ENCODE measurements at regions not wholly inside any gene's neighbourhood (a gene's known extent, or its start where the extent isn't known, plus 50 kb on each side); places are given as distances from the start of the nearest gene placed in this dataset.
"Not testable (repeated sequence)": the region's sequence is repeated elsewhere in the genome, so short reads cannot be mapped to it uniquely, and the experiment has no call there.

DNA sequence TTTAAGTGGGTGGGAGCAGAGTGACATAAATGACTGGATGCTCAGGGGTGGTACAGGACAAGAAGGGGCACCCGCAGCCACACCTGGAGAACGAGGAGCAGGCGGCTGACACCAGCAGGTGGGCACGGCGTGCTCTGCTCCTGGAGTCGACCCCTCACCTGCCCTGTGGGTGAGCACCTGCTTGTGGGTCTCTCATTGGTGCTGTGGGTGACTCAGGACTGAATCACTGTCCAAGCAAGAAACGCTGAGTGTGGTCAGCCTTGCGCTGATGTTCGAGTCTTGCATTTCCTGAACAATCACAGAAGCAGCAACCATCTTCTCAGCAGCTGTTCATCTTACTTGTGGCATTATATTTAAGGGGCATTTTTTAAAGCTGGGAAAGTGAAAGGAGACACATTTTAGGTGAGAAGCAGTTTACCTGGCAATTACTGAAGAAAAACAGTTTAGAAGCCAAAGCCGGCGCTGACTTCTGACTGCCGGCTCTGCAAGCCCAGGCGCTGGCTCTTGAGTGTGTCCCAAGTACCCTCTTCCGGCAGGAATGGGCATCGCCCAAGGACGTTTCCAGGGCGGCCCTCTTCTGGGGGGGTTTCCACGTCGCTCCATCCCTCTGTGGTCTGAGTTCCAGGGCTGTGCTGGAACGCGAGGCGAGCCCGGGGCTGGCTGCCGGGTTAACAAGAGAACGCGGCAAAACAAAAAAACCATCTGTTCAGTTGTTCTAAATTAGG lies 145.2 kb upstream of the PFKP start:
- no peak for DNase-seq

DNA sequence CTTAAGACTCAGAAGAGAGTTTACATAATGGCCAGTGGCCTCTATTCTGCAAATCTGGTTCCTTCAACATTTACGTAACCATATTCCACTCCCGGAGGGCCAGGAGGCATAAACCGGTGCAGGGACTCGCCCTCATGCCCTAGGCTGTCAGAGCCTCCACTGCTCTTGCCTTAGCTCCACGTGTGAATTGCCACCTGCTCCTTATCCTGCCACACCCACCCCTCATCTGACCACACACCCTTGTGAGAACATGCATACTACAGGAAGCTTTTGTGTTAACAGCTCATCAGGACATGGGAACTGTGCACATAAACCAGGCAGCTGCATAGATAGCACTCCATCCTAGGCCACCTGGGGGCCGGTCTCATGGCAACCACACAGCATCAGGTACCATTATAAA lies 146.7 kb upstream of the PFKP start:
- DNase-seq: no peak

DNA sequence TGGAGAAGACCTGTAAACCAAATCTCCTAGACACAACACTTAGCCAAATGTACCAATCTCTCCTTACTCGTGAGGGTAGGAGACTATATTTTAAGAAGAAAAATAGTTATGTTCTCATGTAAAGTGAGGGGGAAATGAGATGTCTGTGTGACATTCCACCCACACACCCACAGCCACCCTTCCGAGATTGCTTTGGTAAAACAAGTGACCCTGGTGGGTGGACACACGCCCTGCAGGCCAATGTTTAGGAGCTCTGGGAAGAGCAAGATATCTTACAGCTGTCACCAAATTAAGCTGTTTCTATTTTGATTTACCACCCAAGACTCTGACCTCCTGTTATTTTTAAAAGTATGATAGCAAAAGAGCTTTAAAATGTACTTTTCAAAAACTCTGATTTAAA lies 147.2 kb upstream of the PFKP start:
- no peak for DNase-seq

DNA sequence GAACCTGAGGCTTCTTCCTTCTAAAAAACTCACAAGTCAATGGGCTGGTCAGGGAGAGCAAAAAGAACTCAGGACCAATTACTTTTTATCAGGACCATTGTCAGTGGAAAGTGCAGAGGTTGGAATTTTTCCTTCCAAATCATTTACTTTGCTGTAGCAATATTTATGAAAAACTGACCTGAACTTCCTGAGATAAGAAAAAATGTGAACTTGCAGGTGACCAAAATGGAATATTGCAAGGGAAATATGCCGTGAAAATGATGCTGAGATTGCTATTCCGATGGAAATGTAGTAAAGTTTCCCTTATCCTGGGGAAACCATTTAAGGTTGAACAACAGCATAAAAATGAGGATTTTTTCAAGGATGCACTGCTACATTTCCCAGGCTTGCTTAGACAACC lies 148.3 kb upstream of the PFKP start:
- DNase-seq: no peak

DNA sequence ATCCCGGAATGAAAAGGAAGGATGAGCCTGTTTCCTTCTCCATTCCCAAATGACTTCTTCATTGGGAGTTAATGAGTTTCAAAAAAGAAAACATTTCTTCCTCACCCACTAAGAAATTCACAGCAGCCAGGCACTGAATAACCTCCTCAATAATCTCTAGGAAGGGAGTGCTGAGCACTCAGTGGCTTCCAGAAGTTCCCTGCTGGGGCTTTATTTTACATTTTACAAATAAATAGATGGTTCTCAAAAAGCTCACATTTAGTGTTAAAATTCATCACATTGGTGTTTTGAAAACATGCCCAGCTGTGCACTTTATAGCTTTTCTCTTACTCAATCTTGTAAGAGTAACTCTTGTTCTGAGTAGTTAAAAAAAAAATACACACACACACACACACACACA lies 148.9 kb upstream of the PFKP start:
- DNase-seq: no peak

DNA sequence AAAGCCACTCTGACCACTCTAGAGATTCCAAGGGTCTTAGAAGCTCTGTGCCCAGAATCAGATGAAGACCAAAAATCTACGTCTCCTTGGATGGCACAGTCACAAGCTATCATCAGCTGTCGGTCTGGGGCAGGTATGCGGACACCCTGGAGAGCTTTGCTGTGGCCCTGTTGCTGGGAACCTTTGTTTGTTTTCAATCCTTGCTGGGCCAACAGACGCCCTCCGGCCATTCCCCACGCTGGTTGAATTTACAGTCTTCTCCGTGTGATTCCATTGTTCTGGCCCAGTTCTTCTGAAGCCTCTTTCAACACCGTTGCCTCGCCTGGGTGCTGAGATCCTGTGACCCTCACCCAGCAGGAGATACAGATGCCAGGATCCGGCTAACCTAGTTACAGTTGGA lies 149.4 kb upstream of the PFKP start:
- DNase-seq: no peak

DNA sequence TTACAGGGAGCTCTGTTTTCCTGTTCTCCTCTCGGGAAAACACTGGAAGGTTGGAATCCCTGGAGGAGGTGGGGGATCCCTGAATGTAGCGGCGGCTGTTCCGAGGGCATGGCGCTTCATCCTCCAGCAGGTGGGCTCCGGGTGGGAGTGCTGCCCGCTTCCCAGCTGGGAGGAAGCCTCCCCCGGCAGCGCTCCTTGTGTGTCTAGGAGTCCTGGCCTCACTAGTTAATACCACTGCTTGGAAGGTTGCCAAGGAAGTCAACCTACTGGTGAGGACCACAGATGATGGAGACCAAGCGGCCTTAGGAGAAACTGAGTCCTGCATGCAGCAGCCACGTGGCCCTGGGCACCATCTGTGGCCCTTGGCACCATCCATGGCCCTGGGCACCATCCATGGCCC lies 151.9 kb upstream of the PFKP start:
- DNase-seq: no peak

DNA sequence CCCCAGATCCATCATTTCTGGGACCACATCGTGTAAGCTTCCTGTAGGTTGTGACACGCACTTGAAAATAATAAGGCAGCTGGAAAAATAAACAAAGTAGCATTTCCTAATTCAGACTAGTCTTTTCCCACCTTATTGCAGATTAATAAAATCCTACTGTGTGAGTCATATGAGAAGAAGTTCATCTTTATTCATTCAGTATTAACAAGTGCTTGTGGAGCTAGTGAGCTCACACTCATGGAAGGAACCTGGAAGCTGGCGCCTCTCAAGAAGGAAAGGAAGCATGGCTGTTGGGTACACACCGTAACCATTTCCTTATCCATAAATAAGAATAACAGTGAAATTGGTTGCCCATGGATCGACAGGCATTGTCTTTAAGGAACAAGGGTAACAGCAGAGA lies 152.6 kb upstream of the PFKP start:
- no peak for DNase-seq

DNA sequence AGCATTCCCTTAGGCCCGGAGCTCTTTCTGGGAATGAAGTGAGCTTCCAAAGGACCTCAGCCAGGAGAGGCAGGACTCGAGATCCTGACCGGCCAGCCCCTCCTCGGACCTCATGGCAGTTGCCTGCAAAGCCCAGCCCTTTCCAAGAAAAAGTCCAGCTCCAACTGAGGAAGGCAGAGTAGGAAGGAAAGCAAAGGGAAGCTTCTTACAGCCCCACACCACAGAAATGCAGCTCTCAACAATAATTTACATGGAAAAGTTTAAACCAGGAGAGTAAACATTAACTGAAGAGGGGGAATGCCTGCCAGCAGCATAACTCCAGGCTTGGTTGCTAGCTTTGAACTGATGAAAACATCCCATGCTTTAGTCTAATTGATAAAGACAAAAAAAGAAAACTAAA lies 153.9 kb upstream of the PFKP start:
- no peak for DNase-seq

DNA sequence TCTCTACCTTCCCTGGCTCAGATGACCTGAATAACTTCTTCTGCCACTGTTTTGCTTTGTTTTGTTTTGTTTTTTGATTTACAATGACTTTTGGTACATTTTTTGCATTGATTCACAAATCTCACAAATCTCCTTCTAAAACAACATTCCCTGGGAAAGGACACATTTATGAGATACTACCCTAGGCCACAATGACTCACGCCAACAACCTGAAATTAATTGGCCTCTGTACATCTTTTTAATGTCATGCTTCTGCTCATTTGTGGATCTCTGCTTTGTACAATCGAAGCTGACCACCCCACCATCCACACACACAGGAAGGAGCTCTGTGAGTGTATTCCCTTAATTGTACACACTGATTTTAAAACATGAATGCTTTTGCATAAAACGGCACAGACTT lies 156.7 kb upstream of the PFKP start:
- no peak for DNase-seq

DNA sequence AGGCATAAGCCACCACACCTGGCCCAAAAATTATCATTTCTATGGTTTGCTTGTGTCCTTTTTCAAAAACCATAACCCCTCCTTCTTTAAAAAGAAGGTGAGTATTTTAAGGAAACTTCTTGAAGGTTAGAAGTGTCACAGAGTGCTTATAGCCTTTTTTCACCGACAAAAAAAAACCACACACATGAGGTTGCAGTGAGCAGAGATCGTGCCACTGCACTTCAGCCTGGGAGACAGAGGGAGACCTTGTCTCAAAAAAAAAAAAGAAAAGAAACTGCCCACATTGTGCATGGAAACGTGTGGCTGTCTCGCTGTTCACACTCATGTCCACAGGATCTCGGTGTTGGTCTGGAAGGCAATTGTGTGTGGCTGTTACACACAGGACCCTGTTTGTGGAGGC lies 157.4 kb upstream of the PFKP start:
- no peak for DNase-seq

DNA sequence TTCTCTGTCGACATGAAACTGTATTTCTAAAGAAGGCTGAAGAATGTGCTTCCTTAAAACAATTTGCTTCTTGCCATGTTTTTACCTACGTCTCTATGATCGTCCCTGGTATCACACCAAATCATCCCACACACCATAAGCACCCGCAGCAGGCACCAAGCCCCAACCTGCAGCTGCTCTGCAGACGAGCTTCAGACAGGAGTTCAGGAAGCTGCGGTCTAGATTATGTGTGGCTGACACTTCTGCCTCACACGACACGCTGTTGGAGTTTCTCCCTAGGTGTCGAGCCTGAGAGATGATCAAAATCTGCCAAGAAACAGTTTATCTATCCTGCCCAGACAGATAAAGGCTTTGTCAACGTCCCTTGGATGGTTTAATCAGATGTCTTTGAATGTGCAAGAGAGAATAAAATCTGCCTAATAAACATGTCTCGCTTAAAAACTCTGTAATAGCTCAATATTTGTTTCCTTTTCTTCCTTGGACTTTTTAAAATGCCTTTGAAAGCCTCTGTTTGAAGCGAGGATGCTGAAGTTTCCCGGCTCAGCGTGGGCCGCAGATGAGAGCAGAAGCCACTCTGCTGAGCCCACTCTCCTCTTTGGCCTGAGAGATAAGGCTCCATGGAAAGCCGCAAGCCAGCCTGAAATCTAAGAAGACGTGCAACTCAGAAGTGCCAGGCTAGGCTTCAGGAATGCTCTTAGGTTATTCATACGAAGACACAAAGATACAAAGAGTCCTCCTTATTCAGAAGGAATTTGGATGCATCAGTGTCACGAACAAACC lies 158.3 kb upstream of the PFKP start:
- no peak for DNase-seq

DNA sequence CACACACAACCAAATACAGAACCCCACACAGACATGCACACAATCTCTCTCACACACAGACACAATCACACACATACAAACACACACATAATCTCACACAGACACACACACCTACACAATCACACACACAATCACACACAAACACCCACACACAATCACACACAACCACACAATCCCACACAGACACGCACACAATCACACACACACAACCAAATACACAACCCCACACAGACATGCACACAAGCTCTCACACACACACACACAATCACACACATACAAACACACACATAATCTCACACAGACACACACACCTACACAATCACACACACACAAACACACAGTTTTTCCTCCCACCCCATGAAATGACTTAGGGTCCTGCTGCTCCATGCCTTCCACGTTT lies 160.4 kb upstream of the PFKP start:
- no peak for DNase-seq

DNA sequence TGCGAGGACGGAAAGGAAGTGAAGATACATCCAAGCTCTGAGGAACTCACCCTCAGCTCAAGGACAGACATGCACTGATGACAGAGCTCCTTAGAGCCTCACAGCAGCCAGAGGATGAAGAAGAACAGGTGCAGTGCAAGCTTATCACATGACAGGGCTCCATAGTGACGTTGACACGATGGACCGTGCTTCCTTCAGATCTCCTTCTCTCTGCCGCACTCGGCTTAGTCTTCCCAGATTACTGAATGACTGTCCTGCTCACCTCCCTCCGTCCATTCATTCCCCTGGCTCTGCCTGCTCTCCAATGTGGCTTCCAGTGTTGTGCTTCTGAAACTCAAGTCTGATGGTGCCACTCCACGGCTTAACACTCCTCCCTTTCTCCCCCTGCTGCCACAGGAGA lies 161.5 kb upstream of the PFKP start:
- DNase-seq: no peak

DNA sequence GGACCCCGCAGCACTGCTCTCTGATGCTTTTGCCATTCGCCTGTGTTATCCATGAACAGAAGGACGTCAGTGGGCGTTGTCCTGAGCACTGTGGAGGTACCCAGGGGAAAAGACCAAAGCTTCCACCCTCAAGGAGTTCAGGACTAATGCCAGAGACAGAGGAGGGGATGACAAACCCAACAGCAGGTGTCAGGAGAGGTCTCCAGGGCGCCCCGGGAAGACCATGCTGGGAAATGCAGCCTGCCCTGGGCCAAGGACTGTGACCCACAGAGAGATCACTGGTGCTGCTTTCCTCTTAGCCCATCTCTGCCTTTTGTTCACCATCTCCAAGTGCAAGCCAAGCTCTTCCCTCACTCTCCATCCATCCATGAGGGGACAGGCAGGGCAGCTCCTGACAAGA lies 166.8 kb upstream of the PFKP start:
- DNase-seq: no peak

DNA sequence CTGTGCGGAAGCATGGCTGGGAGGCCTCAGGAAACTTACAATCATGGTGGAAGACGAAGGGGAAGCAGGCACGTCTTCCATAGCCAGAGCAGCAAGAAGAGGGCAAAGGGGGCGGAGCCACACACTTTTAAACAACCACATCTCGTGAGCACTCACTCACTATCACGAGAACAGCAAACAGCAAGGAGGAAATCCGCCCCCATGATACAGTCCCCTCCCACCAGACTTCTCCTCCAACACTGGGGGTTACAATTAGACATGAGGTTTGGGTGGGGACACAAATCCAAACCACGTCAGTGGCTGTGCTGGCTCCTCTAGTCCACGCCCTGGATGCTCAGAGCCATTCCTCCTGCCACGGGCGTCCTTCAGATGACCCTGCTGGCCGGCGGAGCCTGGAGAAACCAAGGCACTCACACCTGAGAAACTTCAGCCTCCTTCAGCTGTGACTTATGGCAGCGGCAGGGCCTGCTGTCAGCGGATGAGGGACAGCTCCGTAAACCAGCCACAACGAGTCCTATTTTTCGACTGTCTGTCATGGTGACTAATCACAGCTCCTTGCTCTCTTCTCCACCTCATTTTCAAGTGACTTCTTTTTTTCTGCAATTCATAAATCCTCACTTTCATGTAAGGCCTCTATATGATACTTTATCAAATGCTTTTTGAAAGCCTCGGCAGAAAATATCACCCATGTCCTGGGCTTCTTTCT lies 167.9 kb upstream of the PFKP start:
- DNase-seq: no peak

DNA sequence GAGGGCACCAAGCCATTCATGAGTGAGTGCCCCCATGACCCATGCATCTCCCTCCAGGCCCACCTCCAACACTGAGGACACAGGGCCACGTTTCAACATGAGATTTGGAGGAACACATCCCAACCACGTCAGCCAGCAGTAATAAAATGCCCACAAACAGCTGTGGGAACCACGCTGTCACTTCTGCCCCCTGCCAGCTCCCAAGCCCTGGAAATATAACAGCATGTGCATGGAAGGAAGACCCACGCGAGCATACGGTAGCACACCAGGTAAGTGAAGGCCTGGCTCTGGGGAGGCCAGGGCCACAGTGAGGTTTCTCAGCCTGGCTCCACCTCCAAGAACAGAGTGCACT lies 168.9 kb upstream of the PFKP start:
- DNase-seq: no peak

DNA sequence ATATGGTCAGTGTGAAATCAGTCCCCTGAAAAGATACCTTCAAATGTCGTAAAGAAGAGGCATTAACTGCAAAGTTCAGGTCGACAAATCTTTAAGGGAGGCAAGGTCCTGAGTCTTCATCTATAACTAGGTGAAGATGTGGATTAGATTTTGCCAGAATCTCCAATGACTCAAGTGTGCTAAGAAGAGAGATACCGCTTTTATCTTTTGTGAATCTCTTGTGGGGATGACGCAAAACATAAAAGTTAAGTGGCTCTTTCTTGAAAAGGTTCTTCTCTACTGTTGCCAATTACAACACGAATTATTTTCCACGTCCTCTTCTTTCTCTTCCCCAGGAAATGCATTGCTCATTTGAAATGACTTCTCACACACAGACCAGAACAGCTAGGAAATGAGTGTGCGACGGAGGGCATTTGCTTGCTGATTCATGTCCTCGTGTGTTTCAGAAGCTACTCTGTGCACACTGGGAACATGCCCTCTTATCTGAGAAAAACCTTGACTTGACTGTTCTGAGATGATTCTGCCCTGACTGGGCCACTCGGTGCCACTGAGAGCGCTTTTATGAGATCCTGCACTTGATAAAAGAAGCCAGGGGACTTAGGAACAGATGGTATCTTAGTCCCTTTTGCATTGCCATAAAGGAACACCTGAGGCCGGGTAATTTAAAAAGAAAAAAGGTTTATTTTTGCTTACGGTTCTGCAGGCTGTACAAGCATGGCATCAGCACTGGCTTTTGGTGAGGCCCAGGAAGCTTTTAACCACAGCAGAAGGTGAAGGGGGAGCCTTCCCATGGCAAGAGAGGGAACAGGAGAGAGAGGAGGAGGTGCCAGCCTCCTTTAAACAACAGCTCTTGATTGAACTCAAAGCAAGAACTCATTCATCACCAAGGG lies 169.5 kb upstream of the PFKP start:
- DNase-seq: no peak

DNA sequence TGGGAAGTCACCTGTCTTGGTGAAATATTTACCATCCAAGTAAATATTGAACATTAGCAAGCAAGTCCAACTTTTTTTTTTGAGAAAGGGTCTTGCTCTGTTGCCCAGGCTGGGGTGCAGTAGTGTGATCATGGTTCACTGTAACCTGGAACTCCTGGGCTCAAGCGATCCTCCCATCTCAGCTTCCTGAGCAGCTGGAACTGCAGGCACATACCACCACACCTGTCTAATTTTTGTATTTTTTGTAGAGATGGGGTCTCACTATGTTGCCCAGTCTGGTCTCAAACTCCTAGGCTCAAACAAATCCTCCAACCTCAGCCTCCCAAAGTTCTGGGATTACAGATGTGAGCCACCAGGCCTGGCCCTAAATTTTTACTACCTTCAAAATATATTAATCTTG lies 171.0 kb upstream of the PFKP start:
- not testable (repeated sequence) for DNase-seq

DNA sequence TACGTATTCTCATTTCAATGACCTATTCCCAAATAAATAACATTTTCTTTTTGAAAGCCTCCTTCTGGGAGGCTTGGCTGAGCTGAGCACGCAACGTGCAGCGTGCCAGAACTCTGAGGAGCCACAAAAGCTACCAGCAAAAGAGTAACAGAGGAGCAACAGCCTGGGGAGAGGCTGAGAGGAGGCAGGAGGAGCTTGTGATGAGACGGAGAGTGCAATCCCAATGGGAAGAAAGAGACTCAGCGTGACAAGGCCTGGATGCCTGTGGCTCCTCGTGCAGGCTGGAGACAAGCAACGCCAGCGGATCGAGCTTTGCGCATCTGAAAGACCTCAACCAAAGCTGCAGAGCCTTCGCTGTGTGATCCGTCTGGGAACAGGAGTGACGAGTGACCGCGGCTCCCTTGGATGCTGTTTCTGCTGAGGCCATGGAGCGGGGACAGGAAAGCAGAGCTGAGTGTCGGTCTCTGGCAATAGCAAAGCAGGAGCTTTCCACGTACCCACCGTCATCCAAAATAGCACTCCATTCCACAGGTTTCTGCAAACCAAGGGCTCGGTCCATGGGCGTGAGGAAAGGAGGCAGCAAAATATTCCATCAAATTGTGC lies 171.7 kb upstream of the PFKP start:
- DNase-seq: peak in 3 of 58 donors; percentile 10 to 23 (median 14)

DNA sequence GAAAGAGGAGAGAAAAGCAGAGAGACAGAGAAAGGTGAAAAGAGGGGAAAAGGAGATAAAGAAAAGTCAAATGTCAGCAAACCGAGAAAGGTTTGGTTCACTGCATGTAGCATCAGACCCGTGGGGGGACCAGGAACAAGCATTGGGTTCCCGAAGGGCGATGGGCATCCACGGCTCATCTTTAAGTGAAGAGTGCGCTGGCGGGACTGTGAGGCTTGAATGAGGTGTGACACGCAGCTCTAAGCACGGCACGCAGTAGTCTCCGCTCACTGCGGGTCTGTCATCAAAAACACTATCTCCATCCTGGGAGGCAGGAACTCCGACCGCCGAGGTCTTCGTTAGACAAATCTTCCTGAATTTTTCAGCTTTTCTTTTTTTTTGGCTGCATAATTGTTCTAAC lies 173.4 kb upstream of the PFKP start:
- DNase-seq: no peak

Measured in anterior cingulate cortex (tissue), 58 donors.